HG03469 (cell line): ENCODE measurements at regions not wholly inside any gene's neighbourhood (a gene's known extent, or its start where the extent isn't known, plus 50 kb on each side); places are given as distances from the start of the nearest gene placed in this dataset.

Source experiments
- ATAC-seq: cut with Tn5 transposase; IDR thresholded peaks from one replicate; pipeline ENCODE4 v1.9.1; 2021; ENCODE audit warnings: mild to moderate bottlenecking, moderate library complexity, moderate number of reproducible peaks; ENCODE audit not compliant: unreplicated experiment

GRCh38 chr2:188848887-188849435 is 125.2 kb upstream of the COL3A1 start:
- no peak for ATAC-seq

- ATAC-seq, result no peak
These were observed 123.4 kb upstream of the COL3A1 start for GRCh38 chr2:188850786-188851185.

DNA sequence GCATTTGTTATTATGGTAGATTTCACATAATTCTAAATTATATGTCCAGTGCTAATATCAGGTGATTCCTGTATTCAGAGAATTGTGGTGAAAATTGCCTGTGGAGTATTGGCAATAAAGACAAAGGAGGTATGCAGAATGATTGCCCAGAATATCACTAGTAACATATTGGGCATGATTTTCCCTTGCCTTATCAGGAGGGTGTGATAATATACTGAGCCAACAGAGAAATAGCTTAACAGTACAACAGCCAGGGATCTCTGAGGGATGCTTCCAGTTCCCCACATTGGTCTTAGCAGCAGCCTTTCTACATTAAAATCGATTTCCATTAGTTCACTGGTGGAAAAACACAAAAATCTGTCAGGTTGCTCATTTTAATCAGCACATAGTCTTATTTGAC is 122.9 kb upstream of the COL3A1 start:
- no peak for ATAC-seq

- ATAC-seq, result no peak
These were observed 122.3 kb upstream of the COL3A1 start for GRCh38 chr2:188851826-188852225.

GRCh38 chr2:188852772-188853171 is 121.4 kb upstream of the COL3A1 start:
- ATAC-seq, result no peak

GRCh38 chr2:188853307-188853706 is 120.9 kb upstream of the COL3A1 start:
- ATAC-seq, result no peak

- ATAC-seq, result no peak
These were observed 108.5 kb upstream of the COL3A1 start for GRCh38 chr2:188865681-188866080.

GRCh38 chr2:188869550-188869949 is 104.6 kb upstream of the COL3A1 start:
- no peak for ATAC-seq

DNA sequence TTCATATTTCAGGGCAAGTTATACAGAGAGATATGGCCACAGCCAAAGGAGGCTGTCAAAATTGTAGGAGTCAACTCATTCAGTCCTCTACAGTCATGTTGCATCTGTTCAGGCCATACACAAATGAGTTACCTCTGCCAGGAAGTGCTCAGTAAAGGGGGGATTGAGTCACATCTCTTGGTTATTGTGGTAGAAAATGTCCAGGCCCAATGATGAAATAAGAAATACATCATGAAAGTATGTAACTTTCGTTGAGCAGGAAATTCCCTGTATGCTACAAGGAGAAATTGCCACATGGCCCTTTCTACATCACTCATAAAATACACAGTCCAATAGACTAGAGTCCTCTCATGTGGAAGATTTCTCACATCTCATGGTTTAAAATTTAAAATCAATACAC is 103.9 kb upstream of the COL3A1 start:
- no peak for ATAC-seq

DNA sequence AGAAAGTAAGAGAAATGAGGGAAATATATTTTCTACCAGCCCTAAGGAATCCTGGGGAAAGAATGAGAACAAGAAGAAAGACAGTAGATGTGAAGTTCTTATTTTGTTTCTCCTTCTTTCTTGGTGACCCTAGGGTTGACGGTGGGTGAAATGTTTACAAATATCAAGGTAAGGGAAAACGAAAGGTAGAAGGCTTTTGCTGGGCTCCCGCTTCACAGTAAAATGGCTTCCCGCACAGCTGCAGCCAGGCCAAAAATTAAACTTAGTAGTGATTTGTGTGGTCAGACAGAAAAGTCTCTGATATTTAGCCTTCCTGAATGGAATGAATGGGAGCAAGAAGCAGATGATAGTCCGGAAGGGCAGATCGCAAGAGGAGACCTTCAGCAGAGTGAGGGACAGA is 99.1 kb upstream of the COL3A1 start:
- no peak for ATAC-seq

- ATAC-seq, result no peak
These were observed 95.5 kb upstream of the COL3A1 start for GRCh38 chr2:188878716-188879115.

DNA sequence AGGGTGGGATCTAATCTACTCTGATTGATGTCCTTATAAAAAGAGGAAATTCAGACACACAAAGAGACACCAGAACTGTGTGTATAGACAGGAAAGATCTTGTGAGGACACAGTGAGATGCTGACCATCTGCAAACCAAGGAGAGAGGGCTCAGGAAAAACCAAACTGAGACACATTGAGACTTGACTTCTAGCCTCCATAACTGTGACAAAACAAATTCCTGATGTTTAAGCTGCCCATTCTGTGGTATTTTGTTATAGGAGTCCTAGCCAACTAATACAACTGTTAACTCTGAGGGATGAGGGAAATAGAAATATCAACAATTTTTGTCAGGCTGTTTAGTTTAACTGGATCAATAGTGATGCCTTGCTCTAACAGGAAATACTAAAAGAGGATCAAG is 93.4 kb upstream of the COL3A1 start:
- ATAC-seq, result no peak

DNA sequence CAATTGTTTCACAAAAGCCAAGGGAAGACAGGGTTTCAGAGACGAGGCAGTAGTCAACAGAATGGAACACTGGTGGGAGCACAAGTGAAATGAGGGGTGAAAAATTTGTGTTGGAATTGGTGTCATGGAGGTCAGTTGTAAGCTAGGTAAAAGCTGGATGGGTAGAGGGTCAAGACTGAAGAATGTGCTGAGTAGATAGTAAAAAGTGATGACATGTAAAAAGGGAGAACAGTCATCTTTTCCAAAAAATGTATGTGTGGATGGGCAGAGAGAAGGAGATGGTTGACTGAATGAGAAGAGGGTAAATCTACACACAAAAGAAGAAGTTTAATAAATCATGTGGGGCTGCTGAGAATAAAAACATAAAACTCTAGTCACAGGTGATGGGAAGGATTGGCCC is 92.7 kb upstream of the COL3A1 start:
- ATAC-seq, result no peak

- ATAC-seq, result no peak
These were observed 90.1 kb upstream of the COL3A1 start for GRCh38 chr2:188884046-188884445.

DNA sequence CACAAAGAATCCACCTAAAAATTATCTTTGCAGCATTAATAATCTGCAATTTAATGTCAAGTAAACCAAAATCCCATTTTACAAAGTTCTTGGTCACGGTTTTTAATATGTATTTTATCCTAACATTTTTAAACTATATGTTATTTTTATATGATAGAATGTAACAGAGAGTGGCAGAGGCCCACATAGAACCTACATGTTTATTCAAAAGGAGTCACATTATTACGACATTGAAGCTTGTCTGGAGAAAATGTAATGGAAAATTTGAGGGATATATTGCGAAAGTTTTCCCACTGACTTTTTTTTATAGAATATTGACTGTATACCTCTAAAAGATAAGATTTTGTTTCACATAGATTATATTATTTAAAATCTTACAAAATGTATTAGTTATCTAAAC is 89.7 kb upstream of the COL3A1 start:
- no peak for ATAC-seq

GRCh38 chr2:188889187-188889586 is 85.0 kb upstream of the COL3A1 start:
- ATAC-seq, result no peak

DNA sequence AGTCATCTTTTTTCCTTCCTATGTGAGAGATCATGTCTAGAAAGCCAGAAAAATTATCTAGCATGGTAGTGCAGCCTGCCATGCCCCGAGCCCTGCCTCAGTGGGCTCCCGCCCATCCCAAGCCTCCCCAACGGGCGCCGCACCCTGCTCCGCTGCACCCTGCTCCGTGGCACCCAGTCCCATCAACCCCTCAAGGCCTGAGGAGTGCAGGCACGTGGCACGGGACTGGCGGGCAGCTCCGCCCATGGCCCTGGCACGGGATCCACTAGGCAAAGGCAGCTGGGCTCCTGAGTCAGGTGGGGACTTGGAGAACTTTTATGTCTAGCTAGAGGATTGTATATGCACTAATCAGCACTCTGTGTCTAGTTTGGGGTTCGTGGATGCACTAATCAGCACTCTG is 83.4 kb upstream of the COL3A1 start:
- ATAC-seq, result no peak

DNA sequence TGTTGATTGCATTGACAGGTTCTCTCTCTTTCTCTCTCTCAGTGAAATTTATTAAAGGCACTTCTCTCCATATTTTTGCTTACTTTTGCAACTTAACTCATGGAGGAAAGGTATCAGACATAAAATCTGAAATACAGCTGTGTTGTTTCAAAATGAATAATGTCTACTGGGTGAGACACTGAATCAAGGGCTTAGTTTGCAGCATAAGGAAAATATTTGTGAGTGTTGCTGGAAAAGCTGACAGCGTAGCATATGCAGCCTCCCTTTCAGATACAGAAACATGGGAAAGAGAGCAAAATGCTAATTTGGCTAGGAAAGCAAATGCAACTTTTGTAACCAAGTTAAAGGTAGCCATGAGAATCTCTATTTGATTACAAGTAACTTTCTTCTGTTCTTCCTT is 81.5 kb upstream of the COL3A1 start:
- no peak for ATAC-seq

- no peak for ATAC-seq
These were observed 80.2 kb upstream of the COL3A1 start for GRCh38 chr2:188893972-188894371.

DNA sequence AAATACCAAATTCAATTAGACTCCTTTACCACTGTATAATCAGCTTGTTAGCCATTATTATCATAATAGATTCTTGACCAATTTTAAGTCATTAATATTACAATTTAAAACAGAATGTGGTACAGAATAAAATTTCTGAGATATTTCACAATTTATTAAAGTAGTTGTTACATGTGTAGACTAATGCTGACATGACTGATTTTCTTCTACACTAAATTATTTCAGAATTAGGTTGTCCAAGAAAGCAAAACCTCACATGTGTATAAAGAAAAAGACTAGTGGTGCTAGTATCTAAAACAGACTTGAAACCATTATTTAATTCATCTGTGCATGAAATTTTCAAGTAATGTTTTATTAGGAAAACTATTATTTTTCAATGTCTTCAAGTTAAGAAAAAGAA is 79.2 kb upstream of the COL3A1 start:
- ATAC-seq, result no peak

GRCh38 chr2:188897096-188897495 is 77.1 kb upstream of the COL3A1 start:
- no peak for ATAC-seq

GRCh38 chr2:188898261-188898660 is 75.9 kb upstream of the COL3A1 start:
- ATAC-seq, result no peak

- no peak for ATAC-seq
These were observed 71.2 kb upstream of the COL3A1 start for GRCh38 chr2:188902901-188903491.
